ENCODE measurements at regions not wholly inside any gene's neighbourhood (a gene's known extent, or its start where the extent isn't known, plus 50 kb on each side); places are given as distances from the start of the nearest gene placed in this dataset.
"Not testable (repeated sequence)": the region's sequence is repeated elsewhere in the genome, so short reads cannot be mapped to it uniquely, and the experiment has no call there.

- H3K36me3 Mint-ChIP-seq (ENCODE audit: low read depth); H3K4me3 Mint-ChIP-seq; H3K9me3 Mint-ChIP-seq: not testable (repeated sequence)
- Mint-ChIP-seq H3K4me1 (ENCODE audit: low read depth) (peaks cover 26% of the 10 kb centered on the region), H3K27me3 (ENCODE audit: low read depth) (peaks cover 14% of the 10 kb centered on the region), H3K27ac (peak overlapping the region; percentile 29)
Measured at GRCh38 chr12:11546582-11547270, 102.7 kb upstream of the ETV6 start.

- Mint-ChIP-seq H3K27me3 (ENCODE audit: low read depth) (peaks cover 14% of the 10 kb centered on the region), H3K4me1 (ENCODE audit: low read depth) (peaks cover 26% of the 10 kb centered on the region)
- not testable (repeated sequence) for H3K9me3 Mint-ChIP-seq; H3K4me3 Mint-ChIP-seq; H3K27ac Mint-ChIP-seq; H3K36me3 Mint-ChIP-seq (ENCODE audit: low read depth)
Measured at GRCh38 chr12:11547271-11547646, 102.2 kb upstream of the ETV6 start.

- H3K4me1 Mint-ChIP-seq (ENCODE audit: low read depth), result peaks cover 26% of the 10 kb centered on the region
- no peaks in the 10 kb centered on the region for H3K9me3 Mint-ChIP-seq
- H3K27me3 Mint-ChIP-seq (ENCODE audit: low read depth), result peaks cover 25% of the 10 kb centered on the region
- H3K4me3 Mint-ChIP-seq, result no peak overlapping the region
- no peaks in the 10 kb centered on the region for H3K36me3 Mint-ChIP-seq (ENCODE audit: low read depth)
- H3K27ac Mint-ChIP-seq, result no peak overlapping the region
Measured at GRCh38 chr12:11549119-11549518, 100.4 kb upstream of the ETV6 start.

GRCh38 chr12:11553871-11554533 is 95.5 kb upstream of the ETV6 start:
- Mint-ChIP-seq H3K9me3 (no peaks in the 10 kb centered on the region), H3K27me3 (ENCODE audit: low read depth) (peaks cover 43% of the 10 kb centered on the region), H3K4me1 (ENCODE audit: low read depth) (peaks cover 23% of the 10 kb centered on the region), H3K4me3 (no peak overlapping the region), H3K27ac (no peak overlapping the region), H3K36me3 (ENCODE audit: low read depth) (no peaks in the 10 kb centered on the region)

GRCh38 chr12:11555195-11555594 is 94.3 kb upstream of the ETV6 start:
- Mint-ChIP-seq H3K27ac (no peak overlapping the region), H3K4me3 (no peak overlapping the region), H3K9me3 (no peaks in the 10 kb centered on the region)

GRCh38 chr12:11555743-11556625 is 93.5 kb upstream of the ETV6 start:
- Mint-ChIP-seq H3K36me3 (ENCODE audit: low read depth) (no peaks in the 10 kb centered on the region), H3K4me3 (peak overlapping the region; percentile 74), H3K9me3 (no peaks in the 10 kb centered on the region), H3K27ac (peak overlapping the region; percentile 62), H3K4me1 (ENCODE audit: low read depth) (peaks cover 23% of the 10 kb centered on the region), H3K27me3 (ENCODE audit: low read depth) (peaks cover 42% of the 10 kb centered on the region)

More at GRCh38 chr12:11555195-11555594, 94.3 kb upstream of the ETV6 start:
- H3K36me3 Mint-ChIP-seq (ENCODE audit: low read depth), result no peaks in the 10 kb centered on the region
- peaks cover 23% of the 10 kb centered on the region for H3K4me1 Mint-ChIP-seq (ENCODE audit: low read depth)
- peaks cover 46% of the 10 kb centered on the region for H3K27me3 Mint-ChIP-seq (ENCODE audit: low read depth)

- H3K27me3 Mint-ChIP-seq (ENCODE audit: low read depth), result peaks cover 42% of the 10 kb centered on the region
- H3K4me1 Mint-ChIP-seq (ENCODE audit: low read depth), result peaks cover 27% of the 10 kb centered on the region
Measured at GRCh38 chr12:11556682-11557081, 92.8 kb upstream of the ETV6 start.

GRCh38 chr12:11559626-11560340 is 89.7 kb upstream of the ETV6 start:
- peaks cover 17% of the 10 kb centered on the region for H3K4me1 Mint-ChIP-seq (ENCODE audit: low read depth)
- no peak overlapping the region for H3K27ac Mint-ChIP-seq
- peaks cover 30% of the 10 kb centered on the region for H3K27me3 Mint-ChIP-seq (ENCODE audit: low read depth)
- H3K9me3 Mint-ChIP-seq, result no peaks in the 10 kb centered on the region
- H3K4me3 Mint-ChIP-seq, result no peak overlapping the region
- H3K36me3 Mint-ChIP-seq (ENCODE audit: low read depth), result no peaks in the 10 kb centered on the region

More at GRCh38 chr12:11556682-11557081, 92.8 kb upstream of the ETV6 start:
- H3K9me3 Mint-ChIP-seq, result no peaks in the 10 kb centered on the region
- H3K27ac Mint-ChIP-seq, result peak overlapping the region; percentile 62
- peak overlapping the region; percentile 74 for H3K4me3 Mint-ChIP-seq
- H3K36me3 Mint-ChIP-seq (ENCODE audit: low read depth), result no peaks in the 10 kb centered on the region

GRCh38 chr12:11561411-11561810 is 88.1 kb upstream of the ETV6 start:
- Mint-ChIP-seq H3K9me3 (no peaks in the 10 kb centered on the region), H3K36me3 (ENCODE audit: low read depth) (no peaks in the 10 kb centered on the region)

GRCh38 chr12:11563785-11564739 is 85.4 kb upstream of the ETV6 start:
- no peak overlapping the region for H3K27ac Mint-ChIP-seq
- no peaks in the 10 kb centered on the region for H3K9me3 Mint-ChIP-seq
- no peaks in the 10 kb centered on the region for H3K36me3 Mint-ChIP-seq (ENCODE audit: low read depth)

More at GRCh38 chr12:11561411-11561810, 88.1 kb upstream of the ETV6 start:
- Mint-ChIP-seq H3K27ac (no peak overlapping the region), H3K4me3 (no peak overlapping the region), H3K4me1 (ENCODE audit: low read depth) (peaks cover 5% of the 10 kb centered on the region), H3K27me3 (ENCODE audit: low read depth) (peaks cover 28% of the 10 kb centered on the region)

GRCh38 chr12:11564984-11565651 is 84.4 kb upstream of the ETV6 start:
- Mint-ChIP-seq H3K36me3 (ENCODE audit: low read depth) (no peaks in the 10 kb centered on the region), H3K27me3 (ENCODE audit: low read depth) (peaks cover 11% of the 10 kb centered on the region), H3K9me3 (no peaks in the 10 kb centered on the region), H3K4me1 (ENCODE audit: low read depth) (peaks cover 4% of the 10 kb centered on the region), H3K4me3 (no peak overlapping the region), H3K27ac (no peak overlapping the region)

More at GRCh38 chr12:11563785-11564739, 85.4 kb upstream of the ETV6 start:
- Mint-ChIP-seq H3K4me1 (ENCODE audit: low read depth) (peaks cover 4% of the 10 kb centered on the region), H3K4me3 (no peak overlapping the region), H3K27me3 (ENCODE audit: low read depth) (peaks cover 12% of the 10 kb centered on the region)

GRCh38 chr12:11565752-11566151 is 83.7 kb upstream of the ETV6 start:
- peaks cover 4% of the 10 kb centered on the region for H3K4me1 Mint-ChIP-seq (ENCODE audit: low read depth)
- no peak overlapping the region for H3K27ac Mint-ChIP-seq
- peaks cover 12% of the 10 kb centered on the region for H3K27me3 Mint-ChIP-seq (ENCODE audit: low read depth)
- no peak overlapping the region for H3K4me3 Mint-ChIP-seq
- no peaks in the 10 kb centered on the region for H3K36me3 Mint-ChIP-seq (ENCODE audit: low read depth)
- H3K9me3 Mint-ChIP-seq, result no peaks in the 10 kb centered on the region

Measured in T-helper 1 cell treated with Interleukin-12 subunit alpha and Interleukin-12 subunit beta and Interleukin-4 antibody, amounts not matched to agents 30 μg/mL and 1 μg/mL, for 36 hours (primary cell).